Astrocyte (in vitro differentiated cells and primary cell): ENCODE measurements at regions not wholly inside any gene's neighbourhood (a gene's known extent, or its start where the extent isn't known, plus 50 kb on each side); places are given as distances from the start of the nearest gene placed in this dataset.

ENCODE experiments used
- EZH2 ChIP-seq: IDR thresholded peaks from 2 replicates; pipeline ENCODE4 v1.6.1; 2012; ENCODE audit warnings: mild to moderate bottlenecking, low read length, inconsistent platforms; ENCODE audit not compliant: insufficient read depth
- TF ChIP-seq, protein P1 (sequence below): IDR thresholded peaks from 2 replicates; pipeline ENCODE4 v1.5.1; 2011; ENCODE audit warnings: low read depth, mild to moderate bottlenecking, inconsistent platforms, low read length, moderate library complexity; ENCODE audit not compliant: insufficient read depth

DNA sequence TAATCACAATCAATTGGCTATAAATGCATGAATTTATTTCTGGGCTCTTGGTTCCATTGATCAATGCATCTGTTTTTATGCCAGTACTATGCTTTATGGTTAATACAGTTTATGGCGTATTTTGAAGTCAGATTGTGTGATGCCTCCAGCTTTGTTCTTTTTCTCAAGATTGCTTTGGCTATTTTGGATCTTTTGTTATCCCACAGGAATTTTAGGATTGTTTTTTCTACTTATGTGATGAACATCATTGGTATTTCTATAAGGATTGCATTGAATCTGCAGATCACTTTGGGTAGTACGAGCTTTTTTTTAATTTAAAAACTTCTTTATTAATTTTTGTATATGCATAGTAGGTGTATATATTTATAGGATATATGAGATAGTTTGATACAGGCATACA is 338.7 kb upstream of the IGFBP7 start:
- TF ChIP-seq, protein P1, sequence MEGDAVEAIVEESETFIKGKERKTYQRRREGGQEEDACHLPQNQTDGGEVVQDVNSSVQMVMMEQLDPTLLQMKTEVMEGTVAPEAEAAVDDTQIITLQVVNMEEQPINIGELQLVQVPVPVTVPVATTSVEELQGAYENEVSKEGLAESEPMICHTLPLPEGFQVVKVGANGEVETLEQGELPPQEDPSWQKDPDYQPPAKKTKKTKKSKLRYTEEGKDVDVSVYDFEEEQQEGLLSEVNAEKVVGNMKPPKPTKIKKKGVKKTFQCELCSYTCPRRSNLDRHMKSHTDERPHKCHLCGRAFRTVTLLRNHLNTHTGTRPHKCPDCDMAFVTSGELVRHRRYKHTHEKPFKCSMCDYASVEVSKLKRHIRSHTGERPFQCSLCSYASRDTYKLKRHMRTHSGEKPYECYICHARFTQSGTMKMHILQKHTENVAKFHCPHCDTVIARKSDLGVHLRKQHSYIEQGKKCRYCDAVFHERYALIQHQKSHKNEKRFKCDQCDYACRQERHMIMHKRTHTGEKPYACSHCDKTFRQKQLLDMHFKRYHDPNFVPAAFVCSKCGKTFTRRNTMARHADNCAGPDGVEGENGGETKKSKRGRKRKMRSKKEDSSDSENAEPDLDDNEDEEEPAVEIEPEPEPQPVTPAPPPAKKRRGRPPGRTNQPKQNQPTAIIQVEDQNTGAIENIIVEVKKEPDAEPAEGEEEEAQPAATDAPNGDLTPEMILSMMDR = no peak
- no peak for TF ChIP-seq EZH2
